GM12875 (cell line): ENCODE measurements at regions not wholly inside any gene's neighbourhood (a gene's known extent, or its start where the extent isn't known, plus 50 kb on each side); places are given as distances from the start of the nearest gene placed in this dataset.

Source experiments
- H3K4me3 ChIP-seq: one replicate; pipeline ENCODE4 v1.5.1; 2011; ENCODE audit warnings: low read depth, low read length, control low read depth
- CTCF ChIP-seq: IDR thresholded peaks from 2 replicates; pipeline ENCODE4 v1.5.1; 2011; ENCODE audit warnings: low read depth, mild to moderate bottlenecking, control low read depth, inconsistent platforms, low read length, moderate library complexity, borderline replicate concordance; ENCODE audit not compliant: insufficient read depth

DNA sequence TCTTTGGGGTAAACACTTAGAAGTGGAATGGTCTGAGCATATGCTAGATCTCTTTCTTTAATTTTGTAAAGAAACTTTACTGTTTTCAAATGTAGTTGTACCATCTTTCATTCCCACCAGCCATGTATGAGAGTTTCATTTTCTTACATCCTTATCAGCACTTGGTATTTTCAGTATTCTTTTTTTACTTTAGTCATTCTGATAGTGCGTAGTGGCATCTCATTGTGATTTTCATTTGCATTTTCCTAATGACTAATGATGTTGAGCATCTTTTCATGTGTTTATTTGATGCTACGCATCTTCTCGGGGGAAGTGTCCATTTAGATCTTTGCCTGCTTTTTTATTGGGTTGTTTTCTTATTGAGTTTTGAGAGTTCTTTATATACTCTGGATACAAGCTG is 71.3 kb upstream of the PRPS1 start:
- H3K4me3 ChIP-seq: no peak overlapping the region
- no peak for TF ChIP-seq CTCF

GRCh38 chrX:107559506-107559905 is 68.8 kb upstream of the PRPS1 start:
- TF ChIP-seq CTCF: no peak

DNA sequence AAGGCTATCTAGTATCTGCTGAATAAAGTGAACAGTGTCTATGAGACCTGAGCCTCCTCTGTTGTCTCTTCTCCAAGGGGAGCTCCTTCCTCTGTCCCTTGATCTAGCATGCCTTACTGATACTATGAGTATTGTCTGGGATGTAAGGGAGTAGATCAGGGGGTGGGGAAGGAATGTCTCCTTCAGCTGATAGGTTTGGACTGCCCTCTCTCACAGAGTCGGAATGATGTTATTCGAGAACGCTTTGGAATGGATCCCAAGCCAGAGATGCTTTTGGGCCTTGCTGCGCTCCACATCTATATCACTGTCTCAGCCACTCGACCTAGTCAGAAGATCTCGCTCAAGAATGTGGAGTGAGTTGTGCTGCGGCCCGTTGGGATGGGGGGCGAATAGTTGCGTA is 68.3 kb upstream of the PRPS1 start:
- no peak overlapping the region for H3K4me3 ChIP-seq
- TF ChIP-seq CTCF: no peak

More at GRCh38 chrX:107559506-107559905, 68.8 kb upstream of the PRPS1 start:
- H3K4me3 ChIP-seq: no peak overlapping the region

DNA sequence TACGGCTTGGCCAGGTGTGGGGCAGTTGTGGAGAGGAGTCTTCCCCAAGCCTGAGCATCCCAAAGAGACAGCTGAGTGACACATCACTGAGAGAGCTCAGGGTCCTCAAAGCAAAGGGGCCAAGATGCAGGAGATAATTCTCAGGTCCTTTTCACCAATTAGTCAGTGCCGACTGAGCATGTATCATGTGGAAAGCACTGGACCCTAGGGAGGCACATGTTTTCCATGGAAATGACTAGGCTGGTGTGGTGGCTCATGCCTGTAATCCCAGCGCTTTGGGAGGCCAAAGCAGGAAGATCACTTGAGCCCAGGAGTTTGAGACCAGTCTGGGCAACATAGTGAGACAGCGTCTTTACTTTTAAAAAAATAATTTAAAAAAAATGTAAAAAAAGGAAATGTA is 67.3 kb upstream of the PRPS1 start:
- no peak overlapping the region for H3K4me3 ChIP-seq
- TF ChIP-seq CTCF: no peak

GRCh38 chrX:107561468-107562215 is 66.7 kb upstream of the PRPS1 start:
- no peak overlapping the region for H3K4me3 ChIP-seq
- TF ChIP-seq CTCF: no peak

DNA sequence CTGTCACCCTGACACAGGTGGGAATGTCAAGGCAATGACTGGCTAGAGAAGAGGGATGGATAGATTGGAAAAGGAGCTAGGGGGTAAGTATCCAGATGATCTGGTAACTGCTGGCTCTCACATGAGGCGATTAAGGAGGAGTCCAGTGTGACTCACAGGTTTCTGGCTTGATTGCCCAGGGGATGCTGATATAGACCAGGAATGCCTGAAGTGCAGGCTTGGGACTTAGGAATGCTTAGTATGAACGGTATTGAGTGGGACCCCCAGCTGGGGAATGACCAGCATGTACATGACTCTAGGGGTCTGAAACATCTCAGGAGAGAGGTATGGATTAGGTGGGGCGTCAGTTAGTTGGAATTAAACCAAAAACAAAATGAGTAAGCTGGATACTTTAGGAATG is 65.8 kb upstream of the PRPS1 start:
- H3K4me3 ChIP-seq: no peak overlapping the region
- TF ChIP-seq CTCF: no peak

- no peak overlapping the region for H3K4me3 ChIP-seq
- TF ChIP-seq CTCF: no peak
These were observed 64.5 kb upstream of the PRPS1 start for GRCh38 chrX:107563824-107564223.
